HK-2 (cell line): ENCODE measurements at regions not wholly inside any gene's neighbourhood (a gene's known extent, or its start where the extent isn't known, plus 50 kb on each side); places are given as distances from the start of the nearest gene placed in this dataset.

Experiments
- DNase-seq: peaks from one replicate; pipeline ENCODE4 v3.0.0-alpha.2; 2018; ENCODE audit not compliant: unreplicated experiment

GRCh38 chr2:150619607-150620330 lies 132.3 kb upstream of the RND3 start:
- DNase-seq: no peak

- DNase-seq: no peak
Observed at GRCh38 chr2:150618245-150618895, 130.9 kb upstream of the RND3 start.

- no peak for DNase-seq
Observed at GRCh38 chr2:150617351-150617978, 130.0 kb upstream of the RND3 start.

- no peak for DNase-seq
Observed at GRCh38 chr2:150612957-150613710, 125.7 kb upstream of the RND3 start.

GRCh38 chr2:150610670-150611279 lies 123.3 kb upstream of the RND3 start:
- no peak for DNase-seq

GRCh38 chr2:150609831-150610582 lies 122.5 kb upstream of the RND3 start:
- DNase-seq: no peak

GRCh38 chr2:150608341-150608740 lies 120.9 kb upstream of the RND3 start:
- DNase-seq: no peak

- DNase-seq: no peak
Observed at GRCh38 chr2:150607390-150607811, 119.9 kb upstream of the RND3 start.

- no peak for DNase-seq
Observed at GRCh38 chr2:150606380-150607060, 119.1 kb upstream of the RND3 start.

GRCh38 chr2:150605664-150606063 lies 118.2 kb upstream of the RND3 start:
- no peak for DNase-seq

GRCh38 chr2:150601280-150602038 lies 114.0 kb upstream of the RND3 start:
- DNase-seq: no peak

- no peak for DNase-seq
Observed at GRCh38 chr2:150599889-150600288, 112.4 kb upstream of the RND3 start.

- no peak for DNase-seq
Observed at GRCh38 chr2:150598383-150598782, 110.9 kb upstream of the RND3 start.

- DNase-seq: no peak
Observed at GRCh38 chr2:150595803-150596470, 108.5 kb upstream of the RND3 start.

- DNase-seq: no peak
Observed at GRCh38 chr2:150594299-150594698, 106.8 kb upstream of the RND3 start.

- no peak for DNase-seq
Observed at GRCh38 chr2:150591496-150592285, 104.2 kb upstream of the RND3 start.

GRCh38 chr2:150589681-150590080 lies 102.2 kb upstream of the RND3 start:
- DNase-seq: no peak

GRCh38 chr2:150588506-150588870 lies 101.0 kb upstream of the RND3 start:
- DNase-seq: no peak
